DLD1 (cell line): ENCODE measurements at regions not wholly inside any gene's neighbourhood (a gene's known extent, or its start where the extent isn't known, plus 50 kb on each side); places are given as distances from the start of the nearest gene placed in this dataset.

Experiments
- in situ Hi-C: cut with HindIII; loops from 2 replicates; pipeline ENCODE4 v1.10.0; 2017; ENCODE audit warnings: low sequenced_read_pairs

DNA sequence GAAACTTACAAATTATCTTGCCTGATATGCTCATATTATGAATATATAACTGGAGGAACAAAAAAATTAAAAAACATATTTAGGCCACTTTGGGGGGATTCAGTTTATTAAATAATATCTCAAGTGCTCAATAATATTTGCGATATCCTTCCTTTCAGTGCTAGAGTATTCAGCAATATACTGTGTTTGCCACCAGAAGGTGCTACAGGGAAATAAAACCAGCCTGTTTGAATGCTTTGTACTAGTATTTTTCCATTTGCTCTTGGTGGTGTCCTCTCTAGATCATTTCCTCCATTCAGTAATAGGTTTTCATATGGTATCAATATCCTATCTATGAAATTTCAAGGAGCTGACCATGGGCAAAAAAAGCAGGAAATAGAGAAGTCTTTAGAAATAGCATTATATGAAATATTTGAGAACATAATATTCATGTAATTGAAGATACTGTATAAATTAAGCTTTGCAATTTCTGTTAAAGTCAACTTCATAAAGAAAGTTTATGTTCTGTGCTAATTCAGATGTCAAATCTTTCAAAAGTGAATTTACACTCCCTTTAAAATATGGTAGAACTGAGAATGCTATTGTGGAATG lies 106.2 kb upstream of the NAV3 start:
- in situ Hi-C loops, result no loop called here

DNA sequence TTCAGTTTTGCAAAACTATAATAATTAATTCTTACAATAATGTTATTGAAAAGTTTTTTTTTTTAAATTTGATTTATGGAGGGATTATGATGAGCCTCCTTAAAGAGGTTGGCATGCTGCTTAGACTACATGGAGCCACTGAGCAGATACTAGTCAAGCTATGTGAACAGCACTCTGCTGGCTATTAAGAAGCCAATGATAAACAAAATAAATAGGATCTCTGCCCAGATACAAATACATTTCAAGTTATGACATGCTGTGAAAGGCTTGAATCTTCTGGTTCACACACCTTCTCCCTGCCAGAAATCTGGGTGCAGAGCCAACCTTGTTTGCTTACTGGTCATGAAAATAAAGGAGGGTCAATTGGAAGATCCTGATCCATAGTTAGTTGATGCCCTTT lies 107.4 kb upstream of the NAV3 start:
- in situ Hi-C loops, result no loop called here

DNA sequence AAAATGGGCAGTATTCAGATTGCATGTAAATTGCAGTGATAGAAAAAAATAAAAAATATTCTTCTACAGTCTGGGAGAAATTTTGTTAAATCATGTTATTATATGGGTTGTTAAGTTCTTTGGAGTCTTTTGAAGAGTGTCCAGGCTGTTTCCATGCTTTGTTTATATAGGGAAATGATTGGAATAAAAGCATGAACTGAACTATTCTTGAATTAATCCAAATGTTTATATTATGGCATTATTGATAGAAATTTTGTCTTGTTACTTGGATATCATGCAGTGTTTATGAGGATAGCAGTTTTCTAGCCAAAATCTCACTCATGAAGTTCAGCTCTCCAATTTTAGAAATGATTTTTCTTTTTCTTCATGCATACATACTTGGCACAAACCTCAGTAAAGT lies 108.2 kb upstream of the NAV3 start:
- in situ Hi-C loops, result no loop called here

DNA sequence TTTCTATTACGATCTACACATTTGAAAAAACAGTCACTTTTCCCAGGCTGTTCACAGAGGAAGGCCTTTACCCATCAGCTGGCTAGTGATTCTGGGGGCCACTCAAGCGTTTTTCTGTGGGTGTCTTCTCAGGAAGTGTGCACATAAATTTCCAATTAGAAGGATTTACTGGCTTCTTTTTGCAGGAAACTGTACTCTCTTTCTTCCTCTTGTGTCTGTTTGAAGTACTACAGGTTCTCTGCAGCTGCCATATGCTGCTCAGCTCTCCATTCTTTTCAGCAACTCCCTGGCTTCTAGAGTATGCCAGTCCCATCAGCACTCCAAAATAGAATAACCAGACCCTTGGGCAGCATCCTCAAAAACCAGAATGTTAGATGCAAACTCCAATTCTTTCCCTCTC lies 110.4 kb upstream of the NAV3 start:
- in situ Hi-C loops, result no loop called here

DNA sequence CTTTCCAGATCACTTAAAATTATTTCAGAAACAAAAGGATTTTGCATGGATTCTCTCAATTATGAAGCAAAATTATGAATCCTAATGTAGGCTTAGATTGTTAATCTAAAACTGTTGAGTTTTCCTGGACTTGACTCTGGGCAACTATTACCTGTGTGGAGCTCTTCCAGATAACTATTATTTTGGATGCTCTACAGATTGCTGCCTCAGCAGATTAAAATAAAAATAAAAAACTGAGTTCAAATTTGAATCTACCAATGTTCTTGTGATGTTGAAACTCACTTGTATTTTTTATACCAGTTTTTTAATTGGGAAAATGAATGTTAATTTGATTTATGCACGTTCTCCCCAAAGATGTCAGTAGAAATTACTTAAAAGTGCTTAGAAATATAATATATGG lies 120.5 kb upstream of the NAV3 start:
- in situ Hi-C loops, result no loop called here

DNA sequence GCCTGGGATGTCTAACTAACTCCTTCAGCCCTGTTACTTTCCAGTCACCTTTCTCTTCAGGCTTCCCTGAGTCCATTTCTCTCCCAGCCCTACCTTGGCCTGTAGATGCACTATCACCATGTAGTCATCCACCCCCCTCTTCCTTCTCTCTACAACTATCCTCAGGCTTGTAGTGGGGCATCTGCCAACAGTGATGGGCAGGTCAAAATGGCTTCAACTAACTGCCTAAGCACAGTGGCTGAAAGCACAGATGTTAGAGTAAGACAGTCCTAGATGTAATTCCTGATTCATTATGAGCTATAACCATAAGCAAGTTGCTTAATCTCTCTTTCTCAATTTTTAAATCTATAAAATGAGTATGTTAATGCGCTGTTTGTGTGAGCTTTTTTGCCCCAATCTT lies 133.6 kb upstream of the NAV3 start:
- in situ Hi-C loops, result no loop called here

DNA sequence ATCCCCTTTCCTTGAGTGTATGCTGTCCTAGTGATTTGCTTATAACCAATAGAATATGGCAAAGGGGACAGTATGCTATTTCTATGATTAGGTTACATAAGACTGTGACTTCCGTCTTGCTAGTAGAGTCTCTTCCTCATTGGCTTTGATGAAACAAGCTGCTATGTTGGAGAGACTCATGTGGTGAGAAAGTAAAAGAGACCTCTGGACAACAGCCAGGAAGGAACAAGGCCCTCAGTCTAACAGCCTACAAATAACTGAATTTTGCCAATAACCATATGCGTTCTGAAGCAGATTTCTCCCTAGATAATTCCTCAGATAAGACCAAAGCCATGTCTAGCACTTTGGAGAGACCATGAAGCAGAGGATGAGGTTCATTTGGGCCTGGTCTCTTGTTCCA lies 134.5 kb upstream of the NAV3 start:
- in situ Hi-C loops, result no loop called here

DNA sequence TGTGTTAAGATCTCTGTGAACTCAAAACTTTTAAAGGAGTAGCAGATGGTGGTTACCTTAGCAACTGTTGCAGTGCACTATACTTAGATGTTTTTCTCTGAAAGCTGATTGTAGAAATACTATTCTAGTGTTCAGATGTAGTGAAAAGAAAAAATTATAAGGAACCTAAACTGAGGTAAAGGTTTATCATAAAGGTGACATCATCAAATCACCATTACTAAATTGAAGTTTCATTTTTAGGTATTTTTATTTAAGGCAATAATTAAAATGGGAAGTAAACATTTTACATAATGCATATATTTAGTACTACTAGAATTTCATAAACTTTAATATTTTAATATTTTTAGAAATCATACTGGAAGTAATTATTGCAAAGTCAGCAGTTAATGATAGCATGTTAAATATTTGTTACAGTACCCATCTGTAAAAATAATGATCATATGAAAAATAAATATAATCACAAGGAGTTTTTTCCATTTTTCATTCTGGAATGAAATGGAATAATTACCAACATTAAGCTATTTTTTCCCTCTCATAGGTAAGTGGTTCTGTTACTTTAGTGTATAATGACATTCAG lies 141.1 kb upstream of the NAV3 start:
- in situ Hi-C loops, result no loop called here

DNA sequence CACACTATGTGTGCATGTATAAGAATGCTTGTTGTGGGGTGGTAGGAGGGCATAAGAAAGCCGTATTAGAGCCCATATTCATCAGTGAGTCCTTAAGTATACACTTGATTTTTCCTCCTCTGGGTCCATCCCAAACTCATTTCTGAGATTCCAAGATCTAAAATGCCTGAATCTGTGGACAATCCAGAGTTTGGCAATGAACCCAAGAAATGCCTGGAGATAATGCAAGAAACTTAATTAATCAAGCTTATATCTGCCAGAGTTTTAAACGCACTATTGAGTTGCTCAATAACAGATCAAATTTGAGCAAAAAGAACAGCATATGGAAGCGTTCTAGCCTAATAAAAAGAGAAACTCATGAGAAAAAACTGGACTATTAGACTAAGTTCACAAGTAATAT lies 143.4 kb upstream of the NAV3 start:
- in situ Hi-C loops, result no loop called here

DNA sequence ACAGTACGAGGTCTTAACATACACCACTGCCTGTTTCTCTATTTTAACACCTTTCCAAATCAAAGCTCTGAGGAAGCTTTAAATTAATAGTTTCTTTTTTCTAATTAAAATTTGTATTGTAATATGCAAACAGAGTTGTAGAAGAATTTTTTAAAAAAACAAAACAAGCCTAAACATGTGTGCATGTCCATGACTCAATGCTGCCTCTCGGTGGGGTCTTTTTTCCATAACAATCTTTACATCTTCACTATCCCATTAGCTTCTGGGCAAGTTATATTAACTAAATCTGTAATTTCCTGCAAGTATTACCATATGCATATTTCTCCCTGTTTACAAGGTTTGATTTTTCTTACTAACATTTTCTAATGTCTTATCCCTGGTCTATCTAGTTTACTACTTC lies 143.9 kb upstream of the NAV3 start:
- in situ Hi-C loops, result no loop called here

DNA sequence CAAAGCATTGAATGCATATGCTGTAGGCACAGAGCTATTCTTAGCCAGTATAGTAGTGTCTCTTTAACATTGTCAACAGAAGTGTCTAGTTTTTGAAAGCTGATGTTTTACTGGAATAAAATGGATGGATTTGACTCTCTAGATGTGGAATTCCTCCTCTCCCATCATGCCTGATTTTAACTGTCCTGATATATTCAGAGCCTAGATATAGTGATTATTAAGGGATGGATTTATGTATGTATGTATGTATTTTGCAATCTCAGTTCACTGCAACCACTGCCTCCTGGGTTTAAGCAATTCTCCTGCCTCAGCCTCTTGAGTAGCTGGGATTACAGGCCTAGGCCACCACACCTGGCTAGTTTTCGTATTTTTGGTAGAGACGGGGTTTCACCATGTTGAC lies 144.8 kb upstream of the NAV3 start:
- in situ Hi-C loops, result no loop called here

DNA sequence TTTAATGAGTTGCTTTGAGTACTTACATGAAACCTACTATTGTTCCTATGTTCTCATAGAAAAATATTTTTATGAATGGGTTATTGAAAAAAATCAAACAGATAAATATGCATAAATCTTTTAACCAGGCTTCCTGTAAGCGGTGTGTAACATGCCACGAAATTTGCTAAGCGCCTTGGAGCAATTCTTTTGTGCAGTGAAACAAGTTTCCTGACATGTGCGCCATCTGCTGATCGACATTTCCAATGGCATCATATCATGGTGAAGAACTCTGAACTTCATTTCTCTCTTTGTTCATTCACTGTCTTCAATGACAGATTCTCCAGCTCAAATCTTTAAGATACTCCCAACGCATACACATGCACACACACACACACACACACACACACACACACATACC lies 145.6 kb upstream of the NAV3 start:
- in situ Hi-C loops, result no loop called here

DNA sequence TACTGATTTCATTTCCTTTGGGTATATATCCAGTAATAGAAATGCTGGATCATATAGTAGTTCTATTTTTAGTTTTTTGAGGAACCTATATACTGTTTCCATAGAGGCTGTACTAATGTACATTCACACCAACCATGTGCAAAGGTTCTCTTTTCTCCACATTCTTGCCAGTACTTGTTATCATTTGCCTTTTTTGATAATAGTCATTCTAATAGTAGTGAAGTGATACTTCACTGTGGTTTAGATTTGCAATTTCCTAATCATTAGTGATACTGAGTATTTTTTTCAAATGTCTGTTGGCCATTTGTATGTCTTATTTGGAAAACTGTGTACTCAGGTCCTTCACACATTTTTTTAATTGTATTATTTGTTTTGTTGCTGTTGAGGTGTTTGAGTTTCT lies 148.2 kb upstream of the NAV3 start:
- in situ Hi-C loops, result no loop called here

DNA sequence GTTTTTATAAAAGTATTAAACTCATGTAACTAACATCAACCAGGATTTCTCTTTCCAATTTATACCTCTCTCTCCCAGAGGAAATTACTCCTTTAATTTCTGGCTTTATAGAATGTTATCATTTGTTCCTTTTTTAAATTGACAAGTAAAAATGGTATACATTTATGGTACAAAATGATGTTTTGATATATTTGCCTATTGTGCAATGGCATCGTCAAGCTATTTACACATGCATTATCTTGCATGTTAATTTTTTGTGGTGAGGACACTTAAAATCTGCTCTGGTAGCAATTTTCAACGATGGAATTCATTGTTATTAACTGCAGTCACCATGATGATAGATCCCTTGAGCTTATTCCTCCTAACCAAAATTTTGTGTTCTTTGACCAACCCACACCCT lies 149.0 kb upstream of the NAV3 start:
- in situ Hi-C loops, result no loop called here

DNA sequence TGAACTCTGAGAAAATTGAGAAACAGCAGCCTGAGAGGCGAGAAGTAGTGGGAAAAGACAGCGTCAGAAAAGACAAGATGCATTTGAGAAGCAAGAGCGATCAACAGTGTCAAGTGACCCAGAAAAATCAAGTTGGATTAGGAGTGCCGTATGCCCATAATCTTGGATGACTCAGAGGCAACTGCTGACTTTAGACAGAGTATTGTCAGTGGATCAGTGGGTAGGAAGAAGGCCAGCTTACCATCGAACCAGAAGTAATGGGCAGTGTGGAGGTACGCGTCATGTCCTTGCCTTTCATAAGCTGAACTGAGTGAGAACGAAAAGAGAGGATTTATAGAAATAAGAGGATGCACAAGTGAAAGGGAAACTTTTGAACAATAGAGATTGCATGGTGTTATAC lies 151.0 kb upstream of the NAV3 start:
- in situ Hi-C loops, result no loop called here

DNA sequence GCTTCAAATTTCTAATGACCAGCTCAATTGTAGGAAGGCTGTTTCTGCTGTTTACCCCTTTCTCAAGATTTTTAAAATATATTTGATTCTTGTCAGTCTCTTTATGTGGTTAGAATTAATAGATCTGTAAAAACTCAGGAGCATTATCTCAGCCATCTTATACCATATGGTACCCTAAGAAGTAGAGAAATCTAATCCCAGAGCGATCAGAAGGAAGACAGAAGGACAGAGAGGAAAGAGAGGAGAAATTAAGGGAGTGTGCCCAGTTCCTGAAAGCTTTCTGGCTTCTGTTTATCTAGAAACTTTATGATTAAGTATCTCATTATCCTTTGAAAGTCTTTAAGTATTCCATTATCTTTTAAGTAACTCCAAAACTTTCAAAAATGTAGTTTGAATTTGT lies 152.1 kb upstream of the NAV3 start:
- in situ Hi-C loops, result no loop called here

DNA sequence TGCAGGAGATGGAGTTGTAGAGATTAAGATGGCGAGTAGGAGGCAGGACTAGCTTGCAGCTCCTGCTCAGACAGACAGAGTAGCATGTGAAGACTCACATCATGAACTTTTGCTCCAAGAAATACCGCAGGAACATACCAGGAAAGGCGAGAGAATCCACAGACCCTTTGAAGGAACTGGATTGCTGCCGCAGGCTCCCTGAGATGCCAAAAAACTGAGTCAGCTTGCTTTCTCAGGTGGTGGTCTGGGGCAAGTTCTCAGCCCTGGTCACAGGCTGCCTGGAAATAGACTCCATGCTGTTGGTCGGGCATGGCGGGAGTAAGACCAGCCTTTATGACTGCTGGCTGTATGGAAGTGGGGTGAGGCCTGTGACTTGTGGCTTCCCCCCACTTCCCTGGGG lies 163.6 kb upstream of the NAV3 start:
- in situ Hi-C loops, result no loop called here

DNA sequence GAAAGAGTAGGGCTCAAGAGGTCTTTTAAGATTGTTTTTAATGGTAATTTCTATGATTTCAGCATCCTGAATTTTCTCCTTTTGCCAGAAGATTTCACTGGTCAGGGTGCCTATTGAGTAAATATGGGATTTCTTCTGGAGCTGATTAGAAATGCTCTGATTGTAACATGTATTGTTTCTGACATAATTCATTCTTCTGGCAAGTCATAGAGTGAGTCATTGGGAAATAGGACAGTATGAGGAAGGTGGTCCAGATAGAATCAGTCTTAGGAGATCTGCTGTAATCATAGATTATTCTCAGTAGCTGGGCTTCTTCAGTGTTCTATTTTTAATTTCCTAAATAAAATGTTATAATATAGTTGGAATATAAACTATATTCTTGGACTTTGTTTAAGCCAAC lies 182.0 kb upstream of the NAV3 start:
- in situ Hi-C loops, result no loop called here

DNA sequence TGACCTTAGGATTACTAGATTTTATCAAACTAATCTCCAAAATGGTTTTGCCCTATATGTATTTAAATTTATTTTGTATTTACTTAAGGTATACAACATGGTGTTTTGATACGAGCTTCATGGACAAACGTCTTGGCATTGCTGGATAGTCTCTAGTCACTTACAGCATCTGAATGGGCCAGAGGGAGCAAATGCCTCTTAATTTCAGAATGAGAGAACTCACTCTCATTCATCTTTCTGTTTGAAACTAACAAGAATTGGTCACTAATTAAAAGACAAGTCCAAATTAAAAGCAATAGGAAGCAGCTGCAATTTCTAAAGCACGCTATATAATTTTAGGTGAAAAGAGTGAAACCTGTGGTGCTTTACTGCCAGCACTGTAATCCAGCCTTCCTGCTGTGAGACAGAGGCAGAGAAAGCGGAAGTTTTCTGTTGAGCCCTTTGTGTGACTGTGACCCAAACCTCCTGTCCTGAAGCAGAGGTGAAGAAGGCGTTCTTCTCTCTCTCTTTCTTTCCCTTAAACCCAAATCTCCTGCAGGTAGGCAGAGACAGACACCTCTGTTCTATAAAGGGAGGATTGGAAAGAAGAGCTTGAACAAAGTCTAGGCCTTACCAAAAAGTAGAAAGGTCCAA lies 184.6 kb upstream of the NAV3 start:
- in situ Hi-C loops, result no loop called here

DNA sequence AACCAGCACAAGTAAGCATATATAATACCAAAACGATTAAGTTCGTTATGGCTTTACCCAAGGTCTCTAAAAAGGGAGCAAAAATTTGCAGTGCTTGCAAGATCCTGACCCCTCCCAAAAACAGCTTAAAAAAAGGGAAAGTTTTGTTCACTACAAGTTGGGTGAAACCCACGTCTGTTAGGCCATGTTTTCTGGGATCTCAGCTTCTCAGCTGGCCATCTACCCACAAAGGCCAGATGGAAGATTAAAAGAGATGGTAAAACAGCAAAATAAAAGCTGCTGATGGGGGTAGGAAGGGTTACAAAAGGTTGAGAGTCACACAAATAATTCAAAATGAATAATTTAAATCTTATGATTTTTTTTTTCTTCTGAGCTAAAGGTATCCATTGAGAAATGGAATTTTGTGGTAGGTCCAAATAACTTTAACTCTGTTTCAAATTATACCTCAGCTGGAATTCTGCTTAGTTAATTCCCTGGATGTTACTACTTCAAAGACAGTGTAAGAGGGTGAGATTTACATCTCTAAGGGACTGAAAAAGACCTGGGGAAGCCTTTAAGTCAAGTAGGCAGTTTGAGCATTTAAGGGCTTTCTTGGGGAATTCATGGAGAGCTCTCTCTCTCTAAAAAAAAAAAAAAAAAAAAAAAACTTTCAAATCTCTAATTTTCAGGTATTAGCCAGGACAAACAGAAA lies 185.6 kb upstream of the NAV3 start:
- in situ Hi-C loops, result no loop called here

DNA sequence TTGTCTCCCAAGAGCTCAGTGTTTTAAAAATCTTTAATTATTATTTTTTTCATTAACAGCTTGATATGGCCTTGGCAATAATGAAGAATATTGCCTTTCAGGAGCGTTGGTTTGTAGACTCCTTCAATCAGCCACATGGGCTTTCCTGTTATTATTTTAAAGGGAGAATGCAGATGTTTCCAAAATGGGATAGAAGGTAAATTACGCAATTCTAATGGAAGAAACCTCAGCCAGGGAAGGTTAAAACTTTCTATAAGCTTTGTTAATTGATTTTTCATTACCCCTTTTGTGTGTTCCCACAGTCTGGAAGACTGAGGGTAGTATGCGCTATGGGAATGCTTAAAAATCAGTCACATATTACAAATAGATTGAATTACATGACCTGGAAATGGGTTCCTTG lies 188.4 kb upstream of the NAV3 start:
- in situ Hi-C loops, result no loop called here

DNA sequence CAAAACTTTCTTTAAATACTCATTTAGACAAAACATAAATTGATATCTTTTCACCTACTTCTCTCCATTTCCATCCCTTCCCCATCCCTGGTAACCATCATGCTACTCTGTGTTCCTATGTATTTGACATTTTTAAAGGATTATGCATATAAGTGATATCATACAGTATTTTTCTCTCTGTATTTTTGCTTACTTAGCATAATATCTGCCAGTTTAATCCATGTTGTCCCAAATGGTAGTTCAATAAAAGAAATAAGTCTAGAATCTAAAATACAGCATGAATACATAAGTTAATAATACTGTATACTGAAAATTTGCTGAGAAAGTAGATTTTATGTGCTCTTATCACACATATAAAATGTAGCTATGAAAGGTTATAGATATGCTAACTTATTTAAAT lies 190.3 kb upstream of the NAV3 start:
- in situ Hi-C loops, result no loop called here
